GM12874 (cell line): ENCODE measurements at regions not wholly inside any gene's neighbourhood (a gene's known extent, or its start where the extent isn't known, plus 50 kb on each side); places are given as distances from the start of the nearest gene placed in this dataset.

ENCODE experiments used
- TF ChIP-seq, protein P1 (sequence below): IDR thresholded peaks from 2 replicates; pipeline ENCODE4 v1.5.1; 2011; ENCODE audit warnings: low read depth, mild to moderate bottlenecking, control low read depth, low read length, moderate library complexity; ENCODE audit not compliant: insufficient read depth

DNA sequence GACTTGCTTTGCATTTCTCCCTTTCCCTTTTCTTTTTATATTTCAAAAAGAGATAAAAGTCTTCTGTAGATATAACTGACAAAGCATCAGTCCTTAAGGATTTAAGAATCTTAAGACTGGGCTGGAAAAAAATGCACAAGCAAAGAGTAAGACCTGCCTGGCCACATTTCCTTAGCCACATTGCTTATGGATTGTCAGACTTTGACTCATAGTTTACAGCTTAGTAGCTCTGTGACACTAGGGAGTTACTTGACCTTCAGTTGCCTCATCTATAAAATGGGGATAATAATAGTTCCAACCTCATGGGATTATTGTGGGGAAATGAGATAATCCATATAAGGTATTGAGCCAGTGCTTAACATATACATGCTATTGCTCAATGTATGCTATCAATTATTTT, 66.4 kb upstream of the STK38L start:
- TF ChIP-seq, protein P1, sequence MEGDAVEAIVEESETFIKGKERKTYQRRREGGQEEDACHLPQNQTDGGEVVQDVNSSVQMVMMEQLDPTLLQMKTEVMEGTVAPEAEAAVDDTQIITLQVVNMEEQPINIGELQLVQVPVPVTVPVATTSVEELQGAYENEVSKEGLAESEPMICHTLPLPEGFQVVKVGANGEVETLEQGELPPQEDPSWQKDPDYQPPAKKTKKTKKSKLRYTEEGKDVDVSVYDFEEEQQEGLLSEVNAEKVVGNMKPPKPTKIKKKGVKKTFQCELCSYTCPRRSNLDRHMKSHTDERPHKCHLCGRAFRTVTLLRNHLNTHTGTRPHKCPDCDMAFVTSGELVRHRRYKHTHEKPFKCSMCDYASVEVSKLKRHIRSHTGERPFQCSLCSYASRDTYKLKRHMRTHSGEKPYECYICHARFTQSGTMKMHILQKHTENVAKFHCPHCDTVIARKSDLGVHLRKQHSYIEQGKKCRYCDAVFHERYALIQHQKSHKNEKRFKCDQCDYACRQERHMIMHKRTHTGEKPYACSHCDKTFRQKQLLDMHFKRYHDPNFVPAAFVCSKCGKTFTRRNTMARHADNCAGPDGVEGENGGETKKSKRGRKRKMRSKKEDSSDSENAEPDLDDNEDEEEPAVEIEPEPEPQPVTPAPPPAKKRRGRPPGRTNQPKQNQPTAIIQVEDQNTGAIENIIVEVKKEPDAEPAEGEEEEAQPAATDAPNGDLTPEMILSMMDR = no peak

DNA sequence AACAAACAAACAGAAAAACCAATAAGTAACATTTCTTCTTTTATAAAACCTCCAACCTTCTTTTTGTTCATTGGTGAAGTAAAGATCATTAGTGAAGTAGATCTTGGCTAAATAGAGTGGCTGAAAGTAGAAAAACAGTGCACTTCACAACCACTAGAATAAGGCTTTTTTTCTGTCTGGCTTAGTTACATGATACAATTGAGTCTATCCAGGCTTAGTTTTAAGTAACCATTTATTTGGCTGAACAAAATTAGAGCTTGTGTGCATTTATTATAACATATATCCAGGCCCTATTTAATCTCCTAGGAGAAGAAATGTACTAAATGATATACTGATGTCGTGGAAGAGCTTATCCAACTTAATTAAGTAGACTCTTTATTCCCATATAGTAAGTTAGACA, 65.8 kb upstream of the STK38L start:
- TF ChIP-seq, protein P1 = no peak

DNA sequence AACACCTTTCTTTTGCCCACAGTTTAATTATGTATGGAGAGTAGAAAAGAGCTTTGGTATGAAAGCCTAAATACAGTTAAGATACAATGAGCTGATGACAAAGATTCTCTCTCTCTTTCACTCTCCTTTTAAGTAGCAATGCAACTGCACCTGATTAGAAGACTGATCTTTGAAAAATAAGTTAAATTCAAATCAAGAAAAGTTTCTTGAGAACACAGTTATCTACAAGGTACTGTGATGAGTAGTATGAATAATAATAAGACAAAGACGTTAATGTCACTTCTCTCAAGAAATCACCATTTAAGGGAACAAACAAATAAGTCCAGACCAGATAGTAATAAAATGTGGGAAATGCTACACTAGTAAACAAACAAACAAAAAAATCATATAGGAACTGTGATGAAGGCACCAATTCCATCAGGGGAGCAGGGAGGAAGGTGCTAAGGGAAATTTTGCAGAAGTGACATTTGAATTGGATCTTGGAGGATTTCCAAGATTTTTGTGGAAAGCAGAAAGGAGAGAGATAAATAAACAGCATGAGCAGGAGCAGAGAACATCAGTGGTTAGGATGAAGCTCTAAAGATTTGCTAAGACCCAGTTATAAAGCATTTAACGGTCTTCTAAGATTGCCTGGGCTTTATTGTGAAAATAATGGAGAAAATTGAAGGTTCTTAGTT, 65.2 kb upstream of the STK38L start:
- TF ChIP-seq, protein P1 = no peak

DNA sequence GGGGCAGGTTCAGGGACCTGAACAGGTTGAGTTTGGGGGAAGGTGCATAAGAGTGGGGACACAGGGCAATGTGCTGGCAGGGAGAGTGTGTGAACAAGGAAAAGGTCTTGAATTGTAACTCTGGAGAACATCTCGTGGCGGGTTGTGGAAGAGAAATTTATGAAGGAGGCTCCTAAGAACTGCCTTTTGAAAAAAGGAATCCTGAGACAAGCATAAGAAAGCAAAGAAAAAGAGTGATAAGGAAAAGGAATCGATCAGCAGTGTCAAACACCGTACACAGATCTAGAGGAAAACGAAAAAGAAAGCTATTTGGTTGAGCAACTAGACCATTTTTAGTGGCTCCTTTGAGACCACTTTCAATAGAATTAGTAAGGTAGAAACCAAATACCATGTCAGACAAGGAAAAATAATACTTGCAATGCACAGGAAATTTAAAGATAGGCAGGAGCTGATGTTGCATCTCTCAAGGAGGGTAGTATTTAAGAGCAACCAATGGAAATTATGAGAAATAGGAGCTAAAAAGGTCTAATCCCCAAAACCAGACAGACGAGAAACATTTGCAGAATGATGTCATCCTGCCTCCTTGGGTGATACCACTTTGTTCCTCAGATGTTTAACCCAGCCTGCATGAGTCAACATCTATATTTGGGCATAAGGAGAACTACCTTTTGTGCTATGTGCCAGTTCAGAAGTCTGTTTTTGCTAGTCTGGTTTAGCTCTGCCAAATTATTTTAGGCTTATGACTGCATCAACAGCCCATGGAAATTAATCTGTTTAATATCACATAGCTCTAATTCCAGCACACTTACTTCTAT, 64.5 kb upstream of the STK38L start:
- TF ChIP-seq, protein P1 = no peak

DNA sequence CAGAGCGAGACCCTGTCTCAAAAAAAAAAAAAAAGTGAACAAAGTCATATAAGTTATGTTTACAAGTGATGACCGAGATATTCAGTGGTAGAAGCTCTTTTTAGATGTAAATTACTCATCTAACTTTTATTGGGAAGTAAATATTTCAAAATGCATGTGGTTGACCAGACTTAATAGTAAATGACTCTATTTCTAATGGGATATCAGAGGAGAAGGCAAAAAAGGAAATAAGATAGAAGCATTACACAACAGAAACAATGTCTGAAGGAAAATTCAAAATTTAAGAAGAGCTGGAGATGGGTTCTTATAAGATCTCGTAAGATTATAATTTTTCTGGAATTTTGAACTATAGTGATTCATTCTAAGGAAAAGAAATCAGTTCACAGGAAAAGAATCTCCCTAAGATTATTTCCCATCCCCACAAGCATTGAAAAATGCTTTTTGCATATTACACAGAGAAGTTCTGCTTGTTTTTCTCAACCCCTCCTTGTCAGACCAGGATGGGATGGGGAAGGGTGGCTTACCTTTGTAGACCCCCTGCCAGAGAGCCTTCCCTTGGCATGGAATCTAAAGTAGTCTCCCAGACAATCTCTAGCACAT, 63.1 kb upstream of the STK38L start:
- TF ChIP-seq, protein P1 = no peak

DNA sequence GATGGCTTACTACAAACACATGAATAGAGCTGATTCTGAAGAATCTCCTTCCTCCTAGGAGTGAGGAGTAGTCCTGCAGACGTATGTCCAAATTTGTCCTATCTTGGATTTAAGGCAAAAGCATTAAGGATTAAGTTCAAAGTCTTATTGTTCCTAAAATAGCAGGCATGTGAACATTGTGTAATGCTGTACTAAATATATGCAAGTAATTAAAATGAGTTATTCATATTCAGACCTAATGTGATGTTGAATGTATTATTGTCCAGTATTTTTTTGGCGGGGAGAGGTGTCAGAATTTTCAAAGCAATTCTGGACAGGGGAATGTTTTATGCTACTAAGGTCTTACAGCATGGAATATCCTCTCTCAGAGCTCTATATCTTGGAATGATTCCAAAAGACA, 60.7 kb upstream of the STK38L start:
- TF ChIP-seq, protein P1 = no peak

DNA sequence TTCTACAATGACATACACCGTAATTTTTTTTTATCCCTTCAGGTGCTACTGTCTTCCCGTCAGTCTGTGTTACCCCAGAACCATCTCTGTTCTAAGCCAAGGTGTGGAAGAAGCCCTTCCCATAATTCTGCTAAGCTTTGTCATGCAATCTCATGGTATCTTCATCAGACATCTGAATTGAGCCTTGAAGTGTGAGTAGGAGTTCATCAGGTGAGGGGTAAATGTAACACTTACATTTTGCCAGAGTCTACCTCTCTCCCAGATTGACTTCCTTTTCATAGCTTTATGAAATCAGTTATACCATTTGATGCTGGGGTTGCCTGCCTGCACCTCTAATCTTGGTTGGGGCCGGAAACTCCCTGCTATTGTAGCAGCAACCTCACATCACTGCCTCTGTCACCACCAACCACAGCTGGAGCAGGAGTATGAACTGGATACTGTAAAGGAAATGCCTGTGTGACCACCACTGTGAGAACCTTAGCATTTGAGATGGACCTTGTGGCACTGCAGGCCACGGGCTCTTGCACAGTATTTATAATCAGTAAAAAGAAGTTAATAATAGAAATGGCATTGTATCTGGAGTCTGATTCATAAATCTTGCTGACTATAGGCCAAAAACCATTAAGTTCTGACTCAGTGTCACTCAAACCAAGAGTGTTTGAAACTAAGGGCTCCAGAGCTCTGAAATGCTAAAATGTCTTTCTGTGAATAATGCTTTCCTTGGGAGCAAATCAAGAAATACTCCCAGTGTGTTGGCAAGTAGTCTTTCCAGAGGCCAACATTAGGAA, 58.7 kb upstream of the STK38L start:
- TF ChIP-seq, protein P1 = no peak
